ENCODE measurements at regions not wholly inside any gene's neighbourhood (a gene's known extent, or its start where the extent isn't known, plus 50 kb on each side); places are given as distances from the start of the nearest gene placed in this dataset.

DNA sequence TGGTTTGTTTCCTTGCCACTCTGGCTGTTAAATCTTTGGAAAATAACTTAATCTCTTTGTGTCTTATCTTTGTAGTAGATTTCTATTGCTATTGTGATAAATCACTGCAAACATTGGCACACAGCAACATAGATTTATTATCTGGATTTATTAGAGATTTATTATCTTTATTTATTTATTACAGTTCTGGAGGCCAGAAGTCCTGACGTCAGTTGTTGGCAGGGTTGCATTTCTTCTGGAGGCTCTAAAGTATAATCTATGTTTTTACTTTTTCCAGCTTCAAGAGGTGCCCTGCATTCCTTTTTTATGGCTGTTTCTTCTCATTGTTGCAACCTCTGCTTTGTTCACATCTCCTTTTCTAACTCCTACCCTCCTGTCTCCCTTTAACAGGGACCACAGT is 542.8 kb downstream of the GRXCR1 start:
- ChIA-PET CTCF (ENCODE audit: low intra/inter-chr PET ratio) (no interaction called here), POLR2A (no interaction called here)
- Histone ChIP-seq H3K9me1 (ENCODE audit: control insufficient read depth, insufficient read depth, low read length) (no peaks in the 10 kb centered on the region), H3K27ac (ENCODE audit: extremely low read depth, low read depth, low read length) (no peak overlapping the region), H3K27me3 (ENCODE audit: control insufficient read depth in 2 of 2, insufficient read depth in 2 of 2, low read length in 2 of 2) (no peaks in the 10 kb centered on the region), H3K4me1 (replicated peaks in 1 of 2; ENCODE audit: control insufficient read depth in 2 of 2, insufficient read depth in 2 of 2, low read length in 2 of 2) (no peaks in the 10 kb centered on the region), H3K79me2 (ENCODE audit: control insufficient read depth, insufficient read depth, low read length) (no peaks in the 10 kb centered on the region), H2AFZ (ENCODE audit: low read depth, low read length) (no peak overlapping the region), H3K4me3 (no peak overlapping the region), H3K4me2 (ENCODE audit: insufficient read depth, low read length) (no peak overlapping the region), H3K9me3 (replicated peaks; ENCODE audit: control insufficient read depth, insufficient read depth, low read depth, low read length) (peaks cover 1% of the 10 kb centered on the region; the same call in 1 of the 2 replicates), H3K9ac (ENCODE audit: insufficient read depth in 1 of 2, low read depth in 2 of 2, low read length in 2 of 2) (no peak overlapping the region), H3K36me3 (ENCODE audit: control insufficient read depth, insufficient read depth, low read length) (no peaks in the 10 kb centered on the region), H4K20me1 (replicated peaks; ENCODE audit: control insufficient read depth, insufficient read depth, low read length) (no peaks in the 10 kb centered on the region)
- ATAC-seq (no peak), DNase-seq (ENCODE audit: extremely low read depth in 1 of 4, low spot score in 3 of 4) (no peak), FAIRE-seq (no peak)
- intact Hi-C loops (cut with micrococcal nuclease): no loop called here
- BruUV-seq (replicated peaks): no TSS peak
- WGBS (ENCODE audit: insufficient coverage, low coverage, missing lambda C conversion rate): 0% methylated on average over 1 of the region's 1 CpG
- in situ Hi-C loops (cut with MboI): no loop called here
- TF ChIP-seq, protein P1, sequence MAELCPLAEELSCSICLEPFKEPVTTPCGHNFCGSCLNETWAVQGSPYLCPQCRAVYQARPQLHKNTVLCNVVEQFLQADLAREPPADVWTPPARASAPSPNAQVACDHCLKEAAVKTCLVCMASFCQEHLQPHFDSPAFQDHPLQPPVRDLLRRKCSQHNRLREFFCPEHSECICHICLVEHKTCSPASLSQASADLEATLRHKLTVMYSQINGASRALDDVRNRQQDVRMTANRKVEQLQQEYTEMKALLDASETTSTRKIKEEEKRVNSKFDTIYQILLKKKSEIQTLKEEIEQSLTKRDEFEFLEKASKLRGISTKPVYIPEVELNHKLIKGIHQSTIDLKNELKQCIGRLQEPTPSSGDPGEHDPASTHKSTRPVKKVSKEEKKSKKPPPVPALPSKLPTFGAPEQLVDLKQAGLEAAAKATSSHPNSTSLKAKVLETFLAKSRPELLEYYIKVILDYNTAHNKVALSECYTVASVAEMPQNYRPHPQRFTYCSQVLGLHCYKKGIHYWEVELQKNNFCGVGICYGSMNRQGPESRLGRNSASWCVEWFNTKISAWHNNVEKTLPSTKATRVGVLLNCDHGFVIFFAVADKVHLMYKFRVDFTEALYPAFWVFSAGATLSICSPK (IDR thresholded peaks at IDR 0.05; ENCODE audit: borderline replicate concordance): no peak
- no peak for TF ChIP-seq ZNF551 (CRISPR knock-in tag; IDR thresholded peaks at IDR 0.05)
- TF ChIP-seq FOXA1 (IDR thresholded peaks at IDR 0.05; ENCODE audit: borderline replicate concordance): no peak
- TF ChIP-seq, protein P2, sequence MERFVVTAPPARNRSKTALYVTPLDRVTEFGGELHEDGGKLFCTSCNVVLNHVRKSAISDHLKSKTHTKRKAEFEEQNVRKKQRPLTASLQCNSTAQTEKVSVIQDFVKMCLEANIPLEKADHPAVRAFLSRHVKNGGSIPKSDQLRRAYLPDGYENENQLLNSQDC (CRISPR knock-in tag; IDR thresholded peaks at IDR 0.05): no peak
- TF ChIP-seq CBFB (CRISPR knock-in tag; IDR thresholded peaks at IDR 0.05): no peak
- no peak for TF ChIP-seq TAF1 (IDR thresholded peaks at IDR 0.05; ENCODE audit: control insufficient read depth, extremely low read depth, insufficient read depth, low read length, severe bottlenecking)
- TF ChIP-seq, protein P3, sequence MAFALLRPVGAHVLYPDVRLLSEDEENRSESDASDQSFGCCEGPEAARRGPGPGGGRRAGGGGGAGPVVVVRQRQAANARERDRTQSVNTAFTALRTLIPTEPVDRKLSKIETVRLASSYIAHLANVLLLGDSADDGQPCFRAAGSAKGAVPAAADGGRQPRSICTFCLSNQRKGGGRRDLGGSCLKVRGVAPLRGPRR (CRISPR knock-in tag; IDR thresholded peaks at IDR 0.05): no peak
- no peak for TF ChIP-seq ETV5 (CRISPR knock-in tag; IDR thresholded peaks at IDR 0.05; ENCODE audit: low read depth)
- TF ChIP-seq, protein P4, sequence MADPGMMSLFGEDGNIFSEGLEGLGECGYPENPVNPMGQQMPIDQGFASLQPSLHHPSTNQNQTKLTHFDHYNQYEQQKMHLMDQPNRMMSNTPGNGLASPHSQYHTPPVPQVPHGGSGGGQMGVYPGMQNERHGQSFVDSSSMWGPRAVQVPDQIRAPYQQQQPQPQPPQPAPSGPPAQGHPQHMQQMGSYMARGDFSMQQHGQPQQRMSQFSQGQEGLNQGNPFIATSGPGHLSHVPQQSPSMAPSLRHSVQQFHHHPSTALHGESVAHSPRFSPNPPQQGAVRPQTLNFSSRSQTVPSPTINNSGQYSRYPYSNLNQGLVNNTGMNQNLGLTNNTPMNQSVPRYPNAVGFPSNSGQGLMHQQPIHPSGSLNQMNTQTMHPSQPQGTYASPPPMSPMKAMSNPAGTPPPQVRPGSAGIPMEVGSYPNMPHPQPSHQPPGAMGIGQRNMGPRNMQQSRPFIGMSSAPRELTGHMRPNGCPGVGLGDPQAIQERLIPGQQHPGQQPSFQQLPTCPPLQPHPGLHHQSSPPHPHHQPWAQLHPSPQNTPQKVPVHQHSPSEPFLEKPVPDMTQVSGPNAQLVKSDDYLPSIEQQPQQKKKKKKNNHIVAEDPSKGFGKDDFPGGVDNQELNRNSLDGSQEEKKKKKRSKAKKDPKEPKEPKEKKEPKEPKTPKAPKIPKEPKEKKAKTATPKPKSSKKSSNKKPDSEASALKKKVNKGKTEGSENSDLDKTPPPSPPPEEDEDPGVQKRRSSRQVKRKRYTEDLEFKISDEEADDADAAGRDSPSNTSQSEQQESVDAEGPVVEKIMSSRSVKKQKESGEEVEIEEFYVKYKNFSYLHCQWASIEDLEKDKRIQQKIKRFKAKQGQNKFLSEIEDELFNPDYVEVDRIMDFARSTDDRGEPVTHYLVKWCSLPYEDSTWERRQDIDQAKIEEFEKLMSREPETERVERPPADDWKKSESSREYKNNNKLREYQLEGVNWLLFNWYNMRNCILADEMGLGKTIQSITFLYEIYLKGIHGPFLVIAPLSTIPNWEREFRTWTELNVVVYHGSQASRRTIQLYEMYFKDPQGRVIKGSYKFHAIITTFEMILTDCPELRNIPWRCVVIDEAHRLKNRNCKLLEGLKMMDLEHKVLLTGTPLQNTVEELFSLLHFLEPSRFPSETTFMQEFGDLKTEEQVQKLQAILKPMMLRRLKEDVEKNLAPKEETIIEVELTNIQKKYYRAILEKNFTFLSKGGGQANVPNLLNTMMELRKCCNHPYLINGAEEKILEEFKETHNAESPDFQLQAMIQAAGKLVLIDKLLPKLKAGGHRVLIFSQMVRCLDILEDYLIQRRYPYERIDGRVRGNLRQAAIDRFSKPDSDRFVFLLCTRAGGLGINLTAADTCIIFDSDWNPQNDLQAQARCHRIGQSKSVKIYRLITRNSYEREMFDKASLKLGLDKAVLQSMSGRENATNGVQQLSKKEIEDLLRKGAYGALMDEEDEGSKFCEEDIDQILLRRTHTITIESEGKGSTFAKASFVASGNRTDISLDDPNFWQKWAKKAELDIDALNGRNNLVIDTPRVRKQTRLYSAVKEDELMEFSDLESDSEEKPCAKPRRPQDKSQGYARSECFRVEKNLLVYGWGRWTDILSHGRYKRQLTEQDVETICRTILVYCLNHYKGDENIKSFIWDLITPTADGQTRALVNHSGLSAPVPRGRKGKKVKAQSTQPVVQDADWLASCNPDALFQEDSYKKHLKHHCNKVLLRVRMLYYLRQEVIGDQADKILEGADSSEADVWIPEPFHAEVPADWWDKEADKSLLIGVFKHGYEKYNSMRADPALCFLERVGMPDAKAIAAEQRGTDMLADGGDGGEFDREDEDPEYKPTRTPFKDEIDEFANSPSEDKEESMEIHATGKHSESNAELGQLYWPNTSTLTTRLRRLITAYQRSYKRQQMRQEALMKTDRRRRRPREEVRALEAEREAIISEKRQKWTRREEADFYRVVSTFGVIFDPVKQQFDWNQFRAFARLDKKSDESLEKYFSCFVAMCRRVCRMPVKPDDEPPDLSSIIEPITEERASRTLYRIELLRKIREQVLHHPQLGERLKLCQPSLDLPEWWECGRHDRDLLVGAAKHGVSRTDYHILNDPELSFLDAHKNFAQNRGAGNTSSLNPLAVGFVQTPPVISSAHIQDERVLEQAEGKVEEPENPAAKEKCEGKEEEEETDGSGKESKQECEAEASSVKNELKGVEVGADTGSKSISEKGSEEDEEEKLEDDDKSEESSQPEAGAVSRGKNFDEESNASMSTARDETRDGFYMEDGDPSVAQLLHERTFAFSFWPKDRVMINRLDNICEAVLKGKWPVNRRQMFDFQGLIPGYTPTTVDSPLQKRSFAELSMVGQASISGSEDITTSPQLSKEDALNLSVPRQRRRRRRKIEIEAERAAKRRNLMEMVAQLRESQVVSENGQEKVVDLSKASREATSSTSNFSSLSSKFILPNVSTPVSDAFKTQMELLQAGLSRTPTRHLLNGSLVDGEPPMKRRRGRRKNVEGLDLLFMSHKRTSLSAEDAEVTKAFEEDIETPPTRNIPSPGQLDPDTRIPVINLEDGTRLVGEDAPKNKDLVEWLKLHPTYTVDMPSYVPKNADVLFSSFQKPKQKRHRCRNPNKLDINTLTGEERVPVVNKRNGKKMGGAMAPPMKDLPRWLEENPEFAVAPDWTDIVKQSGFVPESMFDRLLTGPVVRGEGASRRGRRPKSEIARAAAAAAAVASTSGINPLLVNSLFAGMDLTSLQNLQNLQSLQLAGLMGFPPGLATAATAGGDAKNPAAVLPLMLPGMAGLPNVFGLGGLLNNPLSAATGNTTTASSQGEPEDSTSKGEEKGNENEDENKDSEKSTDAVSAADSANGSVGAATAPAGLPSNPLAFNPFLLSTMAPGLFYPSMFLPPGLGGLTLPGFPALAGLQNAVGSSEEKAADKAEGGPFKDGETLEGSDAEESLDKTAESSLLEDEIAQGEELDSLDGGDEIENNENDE (IDR thresholded peaks at IDR 0.05; ENCODE audit: low read depth, low read length): no peak
- TF ChIP-seq HDAC1 (IDR thresholded peaks at IDR 0.05): no peak
